Prostate gland (tissue), 2 donors: ENCODE measurements at regions not wholly inside any gene's neighbourhood (a gene's known extent, or its start where the extent isn't known, plus 50 kb on each side); places are given as distances from the start of the nearest gene placed in this dataset.

Experiments used
- DNase-seq: peaks from one replicate; pipeline ENCODE4 v3.0.0-alpha.2; 2019; ENCODE audit warnings: low spot score
- H3K27ac ChIP-seq, 2 donors: fragments of 200-600 bp; sonication (generic); 2 replicates each; pipeline ENCODE4 v1.5.1; 2017 to 2019
- H3K27me3 ChIP-seq: fragments of 200-600 bp; sonication (generic); replicated peaks from 2 replicates; pipeline ENCODE4 v1.5.1; 2019; ENCODE audit not compliant: insufficient read depth
- H3K36me3 ChIP-seq, 2 donors: fragments of 200-600 bp; sonication (generic); 1 replicate in 1 of 2; 2 replicates in 1 of 2; pipeline versions ENCODE4 v1.5.1 to v1.8.1; 2017 to 2019
- H3K4me1 ChIP-seq: fragments of 200-600 bp; sonication (generic); replicated peaks from 2 replicates; pipeline ENCODE4 v1.5.1; 2019
- H3K4me3 ChIP-seq, 2 donors: fragments of 200-600 bp; sonication (generic); 2 replicates each; pipeline ENCODE4 v1.5.1; 2017 to 2019
- H3K9me3 ChIP-seq: fragments of 200-600 bp; sonication (generic); 2 replicates; pipeline ENCODE4 v1.5.1; 2017
- CTCF ChIP-seq, 4 experiments: fragments of 200-600 bp in 2 of 4; fragments of 450-650 bp in 2 of 4; sonication (generic) in 2 of 4; IDR thresholded peaks; 1 replicate in 3 of 4; 2 replicates in 1 of 4; pipeline ENCODE4 v1.5.1; 2016 to 2019; ENCODE audit warnings: antibody characterized with exemption in 4 of 4, mild to moderate bottlenecking in 2 of 4, moderate library complexity in 2 of 4
- POLR2A ChIP-seq: fragments of 450-650 bp; IDR thresholded peaks from one replicate; pipeline ENCODE4 v1.6.1; 2016; ENCODE audit warnings: antibody characterized with exemption, mild to moderate bottlenecking
- POLR2AphosphoS5 ChIP-seq: sonication (generic); formaldehyde crosslinking; IDR thresholded peaks from one replicate; pipeline ENCODE4 v1.6.1; 2017; ENCODE audit warnings: antibody characterized with exemption
- WGBS: methylation state at CpG from one replicate; pipeline ENCODE4 v1.1.5; 2018; 5-methylcytosine and 5-hydroxymethylcytosine counted together
- intact Hi-C: fragments of 100-400 bp; cut with DNase I; formaldehyde crosslinking; loops from one replicate; pipeline ENCODE4 v1.14.2; 2022

- no peak overlapping the region for H3K4me3 ChIP-seq
- DNase-seq = no peak
- no peaks in the 10 kb centered on the region for H3K9me3 ChIP-seq
- H3K36me3 ChIP-seq = no peaks in the 10 kb centered on the region
- H3K4me1 ChIP-seq = no peaks in the 10 kb centered on the region
- TF ChIP-seq CTCF (IDR thresholded peaks at IDR 0.05) = no peak
- no peak for TF ChIP-seq POLR2AphosphoS5
- no peak for TF ChIP-seq POLR2A
- H3K27ac ChIP-seq = no peak overlapping the region
- intact Hi-C loops = no loop called here
- 66% methylated on average over 2 of the region's 2 CpGs for WGBS
- H3K27me3 ChIP-seq = no peaks in the 10 kb centered on the region
These were observed 257.7 kb downstream of the SLITRK6 start for GRCh38 chr13:85541476-85541875.

GRCh38 chr13:85538957-85539356 is 260.3 kb downstream of the SLITRK6 start:
- no peaks in the 10 kb centered on the region for H3K36me3 ChIP-seq
- no peaks in the 10 kb centered on the region for H3K9me3 ChIP-seq
- intact Hi-C loops = no loop called here
- no peaks in the 10 kb centered on the region for H3K4me1 ChIP-seq
- H3K27ac ChIP-seq = no peak overlapping the region
- H3K27me3 ChIP-seq = no peaks in the 10 kb centered on the region
- TF ChIP-seq CTCF (IDR thresholded peaks at IDR 0.05) = no peak
- no peak for TF ChIP-seq POLR2A
- TF ChIP-seq POLR2AphosphoS5 = no peak
- H3K4me3 ChIP-seq = no peak overlapping the region
- 92% methylated on average over 4 of the region's 4 CpGs for WGBS
- DNase-seq = no peak

- no peak overlapping the region for H3K27ac ChIP-seq
- intact Hi-C loops = no loop called here
- no peak for DNase-seq
- no peak overlapping the region for H3K4me3 ChIP-seq
- no peaks in the 10 kb centered on the region for H3K36me3 ChIP-seq
- WGBS = 23% methylated on average over 2 of the region's 2 CpGs
- no peaks in the 10 kb centered on the region for H3K27me3 ChIP-seq
- no peaks in the 10 kb centered on the region for H3K9me3 ChIP-seq
- H3K4me1 ChIP-seq = no peaks in the 10 kb centered on the region
- TF ChIP-seq POLR2AphosphoS5 (no peak), CTCF (IDR thresholded peaks at IDR 0.05) (no peak)
These were observed 261.6 kb downstream of the SLITRK6 start for GRCh38 chr13:85537601-85538000.

GRCh38 chr13:85536706-85537105 is 262.5 kb downstream of the SLITRK6 start:
- no peak for DNase-seq
- Histone ChIP-seq H3K36me3 (no peaks in the 10 kb centered on the region), H3K4me1 (no peaks in the 10 kb centered on the region), H3K9me3 (no peaks in the 10 kb centered on the region), H3K4me3 (no peak overlapping the region), H3K27ac (no peak overlapping the region), H3K27me3 (no peaks in the 10 kb centered on the region)
- TF ChIP-seq CTCF (IDR thresholded peaks at IDR 0.05) (no peak), POLR2AphosphoS5 (no peak), POLR2A (no peak)
- WGBS = 89% methylated on average over 1 of the region's 1 CpG
- intact Hi-C loops = no loop called here

GRCh38 chr13:85535316-85536084 is 263.7 kb downstream of the SLITRK6 start:
- Histone ChIP-seq H3K4me1 (no peaks in the 10 kb centered on the region), H3K27ac (no peak overlapping the region), H3K27me3 (no peaks in the 10 kb centered on the region), H3K9me3 (no peaks in the 10 kb centered on the region), H3K4me3 (no peak overlapping the region), H3K36me3 (no peaks in the 10 kb centered on the region)
- no peak for DNase-seq
- 87% methylated on average over 4 of the region's 4 CpGs for WGBS
- no peak for TF ChIP-seq POLR2AphosphoS5
- no peak for TF ChIP-seq CTCF (IDR thresholded peaks at IDR 0.05)
- no peak for TF ChIP-seq POLR2A
- intact Hi-C loops = no loop called here
